Muscle layer of duodenum (tissue), 2 donors: ENCODE measurements at regions not wholly inside any gene's neighbourhood (a gene's known extent, or its start where the extent isn't known, plus 50 kb on each side); places are given as distances from the start of the nearest gene placed in this dataset.

Experiments
- H3K27ac ChIP-seq: one replicate; pipeline ENCODE4 v1.7.0; 2013; ENCODE audit warnings: mild to moderate bottlenecking, low read length
- H3K27me3 ChIP-seq: one replicate; pipeline ENCODE4 v1.7.0; 2013; ENCODE audit warnings: low read depth, mild to moderate bottlenecking, control low read depth, low read length
- H3K36me3 ChIP-seq, 2 donors: one replicate each; pipeline ENCODE4 v1.7.0; 2013; ENCODE audit warnings: low read length in 2 of 2, control low read depth in 1 of 2, mild to moderate bottlenecking in 1 of 2; ENCODE audit not compliant: insufficient read depth in 2 of 2, control insufficient read depth in 1 of 2
- H3K4me1 ChIP-seq, 2 donors: one replicate each; pipeline ENCODE4 v1.7.0; 2013; ENCODE audit warnings: low read length in 2 of 2, mild to moderate bottlenecking in 2 of 2, control low read depth in 1 of 2, moderate library complexity in 1 of 2; ENCODE audit not compliant: insufficient read depth in 2 of 2, control insufficient read depth in 1 of 2
- H3K4me3 ChIP-seq, 2 donors: one replicate each; pipeline ENCODE4 v1.7.0; 2013; ENCODE audit warnings: low read length in 2 of 2, low read depth in 1 of 2, mild to moderate bottlenecking in 1 of 2
- H3K9me3 ChIP-seq, 2 donors: one replicate each; pipeline ENCODE4 v1.7.0; 2013; ENCODE audit warnings: low read length in 2 of 2, control low read depth in 1 of 2, mild to moderate bottlenecking in 1 of 2; ENCODE audit not compliant: control insufficient read depth in 1 of 2
- donor health status: healthy.

- peaks cover 3 to 11% of the 10 kb centered on the region in 2 donors for H3K9me3 ChIP-seq
- no peak overlapping the region for H3K4me3 ChIP-seq
- H3K27ac ChIP-seq: no peak overlapping the region
- H3K27me3 ChIP-seq: no peaks in the 10 kb centered on the region
- H3K4me1 ChIP-seq: no peaks in the 10 kb centered on the region
- H3K36me3 ChIP-seq: no peaks in the 10 kb centered on the region
These were observed 784.6 kb upstream of the ALCAM start for GRCh38 chr3:104582092-104582491.

- Histone ChIP-seq H3K4me3 (no peak overlapping the region), H3K36me3 (no peaks in the 10 kb centered on the region), H3K27me3 (no peaks in the 10 kb centered on the region), H3K27ac (no peak overlapping the region), H3K9me3 (no peaks in the 10 kb centered on the region), H3K4me1 (no peaks in the 10 kb centered on the region)
These were observed 782.0 kb upstream of the ALCAM start for GRCh38 chr3:104584682-104585081.

- Histone ChIP-seq H3K36me3 (no peaks in the 10 kb centered on the region), H3K4me3 (no peak overlapping the region), H3K27me3 (no peaks in the 10 kb centered on the region), H3K27ac (no peak overlapping the region), H3K9me3 (no peaks in the 10 kb centered on the region), H3K4me1 (no peaks in the 10 kb centered on the region)
These were observed 780.4 kb upstream of the ALCAM start for GRCh38 chr3:104586344-104586743.

GRCh38 chr3:104588442-104588841, 778.3 kb upstream of the ALCAM start:
- no peak overlapping the region for H3K27ac ChIP-seq
- H3K36me3 ChIP-seq: no peaks in the 10 kb centered on the region
- no peaks in the 10 kb centered on the region for H3K27me3 ChIP-seq
- no peaks in the 10 kb centered on the region for H3K4me1 ChIP-seq
- no peaks in the 10 kb centered on the region for H3K9me3 ChIP-seq
- no peak overlapping the region for H3K4me3 ChIP-seq

GRCh38 chr3:104591776-104592175, 774.9 kb upstream of the ALCAM start:
- no peaks in the 10 kb centered on the region for H3K36me3 ChIP-seq
- H3K4me1 ChIP-seq: no peaks in the 10 kb centered on the region
- no peaks in the 10 kb centered on the region for H3K9me3 ChIP-seq
- H3K27ac ChIP-seq: no peak overlapping the region
- H3K4me3 ChIP-seq: no peak overlapping the region
- no peaks in the 10 kb centered on the region for H3K27me3 ChIP-seq

GRCh38 chr3:104594491-104594890, 772.2 kb upstream of the ALCAM start:
- Histone ChIP-seq H3K9me3 (no peaks in the 10 kb centered on the region), H3K4me1 (no peaks in the 10 kb centered on the region), H3K36me3 (no peaks in the 10 kb centered on the region), H3K27ac (no peak overlapping the region), H3K4me3 (no peak overlapping the region), H3K27me3 (no peaks in the 10 kb centered on the region)

GRCh38 chr3:104596054-104596453, 770.7 kb upstream of the ALCAM start:
- no peaks in the 10 kb centered on the region for H3K4me1 ChIP-seq
- no peak overlapping the region for H3K4me3 ChIP-seq
- no peak overlapping the region for H3K27ac ChIP-seq
- H3K27me3 ChIP-seq: no peaks in the 10 kb centered on the region
- H3K9me3 ChIP-seq: no peaks in the 10 kb centered on the region
- no peaks in the 10 kb centered on the region for H3K36me3 ChIP-seq

GRCh38 chr3:104596551-104596950, 770.2 kb upstream of the ALCAM start:
- no peaks in the 10 kb centered on the region for H3K4me1 ChIP-seq
- no peaks in the 10 kb centered on the region for H3K27me3 ChIP-seq
- H3K4me3 ChIP-seq: no peak overlapping the region
- no peaks in the 10 kb centered on the region for H3K9me3 ChIP-seq
- H3K36me3 ChIP-seq: no peaks in the 10 kb centered on the region
- H3K27ac ChIP-seq: no peak overlapping the region

GRCh38 chr3:104598848-104599511, 767.7 kb upstream of the ALCAM start:
- Histone ChIP-seq H3K36me3 (no peaks in the 10 kb centered on the region), H3K27ac (no peak overlapping the region), H3K4me1 (no peaks in the 10 kb centered on the region), H3K4me3 (no peak overlapping the region), H3K27me3 (no peaks in the 10 kb centered on the region), H3K9me3 (no peaks in the 10 kb centered on the region)

GRCh38 chr3:104604326-104605010, 762.2 kb upstream of the ALCAM start:
- H3K27ac ChIP-seq: no peak overlapping the region
- no peak overlapping the region for H3K4me3 ChIP-seq
- no peaks in the 10 kb centered on the region for H3K36me3 ChIP-seq
- no peaks in the 10 kb centered on the region for H3K9me3 ChIP-seq
- H3K4me1 ChIP-seq: no peaks in the 10 kb centered on the region
- H3K27me3 ChIP-seq: no peaks in the 10 kb centered on the region

- Histone ChIP-seq H3K36me3 (no peaks in the 10 kb centered on the region), H3K4me1 (no peaks in the 10 kb centered on the region), H3K27me3 (no peaks in the 10 kb centered on the region), H3K4me3 (no peak overlapping the region), H3K27ac (no peak overlapping the region), H3K9me3 (no peaks in the 10 kb centered on the region)
These were observed 759.9 kb upstream of the ALCAM start for GRCh38 chr3:104606812-104607211.
